GM12891 (cell line): ENCODE measurements at regions not wholly inside any gene's neighbourhood (a gene's known extent, or its start where the extent isn't known, plus 50 kb on each side); places are given as distances from the start of the nearest gene placed in this dataset.
"Not testable (repeated sequence)": the region's sequence is repeated elsewhere in the genome, so short reads cannot be mapped to it uniquely, and the experiment has no call there.

Experiments used
- DNase-seq: peaks from one replicate; pipeline ENCODE4 v3.0.0; 2011; ENCODE audit warnings: low spot score; ENCODE audit not compliant: insufficient read length
- FAIRE-seq: peaks from 2 replicates; lab custom pipeline; 2011; peaks lifted over from hg19 to GRCh38; lab: Jason Lieb, UNC

DNA sequence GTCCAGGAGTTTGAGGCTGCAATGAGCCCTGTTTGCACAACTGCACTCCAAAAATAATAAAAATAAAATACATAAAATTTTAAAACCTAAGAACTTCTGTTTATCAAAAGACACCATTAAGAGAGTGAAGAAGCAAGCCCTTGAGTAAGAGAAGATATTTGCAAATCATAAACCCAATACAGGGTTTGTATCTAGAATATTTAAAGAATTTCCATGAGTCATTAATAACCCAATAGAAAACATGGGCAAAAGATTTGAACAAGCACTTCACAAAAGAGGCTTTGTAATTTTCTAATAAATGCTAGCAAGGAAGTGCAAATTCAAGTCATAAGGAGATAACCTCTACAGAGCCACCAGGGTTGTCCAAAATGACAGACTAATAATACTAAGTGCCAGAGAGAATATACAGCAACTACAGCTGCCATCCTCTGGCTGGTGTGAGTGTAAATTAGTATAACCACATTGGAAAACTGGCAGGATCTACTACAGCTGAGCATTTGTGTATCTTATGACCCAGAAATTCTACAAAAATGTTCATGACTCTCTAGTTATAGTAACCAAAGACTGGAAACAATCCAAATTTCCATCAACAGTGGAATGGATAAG is 133.0 kb upstream of the PLGLB2 start:
- not testable (repeated sequence) for DNase-seq, FAIRE-seq

- FAIRE-seq, DNase-seq: not testable (repeated sequence)
These were observed 128.8 kb upstream of the PLGLB2 start for GRCh38 chr2:87619121-87619520.

DNA sequence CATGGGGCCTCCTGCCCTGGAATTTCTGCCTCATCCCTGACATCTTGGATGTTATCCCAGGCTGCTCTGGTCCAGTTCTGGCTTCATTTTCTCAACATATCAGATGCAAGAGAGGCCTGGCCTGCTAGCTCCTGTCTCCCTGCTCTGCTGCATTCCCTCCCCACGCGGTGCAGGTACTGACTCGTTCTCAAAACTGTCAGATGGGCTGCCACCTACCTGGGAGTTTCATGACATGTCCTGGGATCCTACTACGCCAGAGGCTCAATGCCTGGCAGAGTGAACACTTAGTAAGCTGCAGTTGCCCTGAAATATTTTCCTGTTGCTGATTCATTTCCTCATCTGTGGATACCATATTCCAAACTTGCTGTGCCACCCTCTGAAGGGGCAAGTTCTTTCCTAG is 126.7 kb upstream of the PLGLB2 start:
- not testable (repeated sequence) for DNase-seq, FAIRE-seq

GRCh38 chr2:87622720-87623119 is 125.2 kb upstream of the PLGLB2 start:
- not testable (repeated sequence) for DNase-seq, FAIRE-seq

GRCh38 chr2:87629491-87630458 is 118.1 kb upstream of the PLGLB2 start:
- DNase-seq, FAIRE-seq: not testable (repeated sequence)

DNA sequence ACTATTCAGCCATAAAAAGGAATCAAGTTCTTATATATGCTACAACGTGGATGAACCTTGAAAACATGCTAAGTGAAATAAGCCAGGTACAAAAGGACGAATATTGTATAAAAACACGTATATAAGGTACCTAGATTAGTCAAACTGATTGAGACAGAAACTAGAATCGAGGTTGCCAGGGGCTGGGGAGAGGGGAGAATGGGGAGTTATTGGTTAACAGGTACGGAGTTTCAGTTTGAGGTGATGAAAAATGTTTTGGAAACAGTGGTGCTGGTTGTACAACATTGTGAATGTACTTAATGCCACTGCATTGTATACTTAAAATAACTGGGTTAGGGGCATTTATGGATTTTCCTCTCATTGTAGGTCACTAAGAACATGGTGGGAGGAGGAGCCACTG is 117.0 kb upstream of the PLGLB2 start:
- DNase-seq, FAIRE-seq: not testable (repeated sequence)

- not testable (repeated sequence) for DNase-seq, FAIRE-seq
These were observed 116.5 kb upstream of the PLGLB2 start for GRCh38 chr2:87631402-87631801.

GRCh38 chr2:87633287-87633963 is 114.5 kb upstream of the PLGLB2 start:
- not testable (repeated sequence) for DNase-seq, FAIRE-seq

- DNase-seq, FAIRE-seq: not testable (repeated sequence)
These were observed 113.8 kb upstream of the PLGLB2 start for GRCh38 chr2:87634106-87634505.

- DNase-seq, FAIRE-seq: not testable (repeated sequence)
These were observed 112.8 kb upstream of the PLGLB2 start for GRCh38 chr2:87634971-87635650.

GRCh38 chr2:87636246-87636645 is 111.6 kb upstream of the PLGLB2 start:
- DNase-seq, FAIRE-seq: not testable (repeated sequence)

GRCh38 chr2:87636735-87637134 is 111.2 kb upstream of the PLGLB2 start:
- DNase-seq, FAIRE-seq: not testable (repeated sequence)

GRCh38 chr2:87637249-87637990 is 110.5 kb upstream of the PLGLB2 start:
- DNase-seq, FAIRE-seq: not testable (repeated sequence)

GRCh38 chr2:87638114-87638807 is 109.6 kb upstream of the PLGLB2 start:
- not testable (repeated sequence) for FAIRE-seq, DNase-seq

DNA sequence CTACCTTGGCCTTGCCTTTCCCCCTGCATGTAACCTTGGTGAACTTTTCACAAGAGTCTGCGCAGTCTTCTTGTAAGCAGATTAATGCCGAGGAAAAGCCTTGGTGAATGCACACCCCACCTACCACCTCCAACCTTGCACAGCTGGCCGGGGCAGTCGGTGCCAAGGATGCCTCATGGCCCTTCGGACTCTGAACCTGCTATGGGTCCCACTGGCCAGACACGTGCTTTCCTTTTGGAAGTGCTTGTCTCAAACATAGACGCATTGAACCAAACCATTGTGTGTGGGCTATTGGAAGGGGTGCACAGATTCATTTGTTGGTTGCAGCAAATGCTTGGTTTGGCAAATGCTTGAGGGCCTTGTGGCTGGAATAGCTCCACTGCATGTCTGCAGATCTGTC is 109.0 kb upstream of the PLGLB2 start:
- not testable (repeated sequence) for DNase-seq, FAIRE-seq

DNA sequence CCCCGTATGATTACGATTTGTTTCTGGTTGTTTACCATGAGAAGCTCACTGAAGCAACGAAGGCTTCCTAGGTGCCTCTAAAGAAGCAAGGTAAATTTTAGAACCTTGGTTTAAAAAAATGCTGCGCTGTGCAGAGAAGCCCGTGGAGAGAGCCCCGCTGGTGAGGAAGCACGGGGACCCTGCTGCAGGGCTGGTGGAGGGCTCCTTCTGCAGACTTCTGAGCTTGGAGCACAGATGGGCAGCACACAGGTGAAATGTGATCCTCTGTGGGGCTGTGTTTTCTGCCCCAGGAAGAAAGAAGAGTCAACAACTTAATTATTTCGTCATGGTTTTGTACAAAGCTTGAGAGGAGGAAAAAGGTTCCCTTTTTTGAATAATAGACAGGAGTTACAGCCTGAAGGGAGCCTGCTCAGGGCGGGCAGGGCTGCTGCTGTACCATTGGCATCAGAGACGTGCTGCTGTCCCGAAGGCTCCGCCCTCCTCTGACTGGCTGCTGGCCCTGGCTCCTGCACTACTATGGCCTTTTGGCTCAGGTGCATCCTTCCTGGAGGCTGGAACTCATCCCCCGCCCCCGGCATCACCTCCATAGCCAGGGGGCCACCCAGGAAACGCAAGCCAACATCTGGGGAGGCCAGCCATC is 108.0 kb upstream of the PLGLB2 start:
- not testable (repeated sequence) for FAIRE-seq, DNase-seq

DNA sequence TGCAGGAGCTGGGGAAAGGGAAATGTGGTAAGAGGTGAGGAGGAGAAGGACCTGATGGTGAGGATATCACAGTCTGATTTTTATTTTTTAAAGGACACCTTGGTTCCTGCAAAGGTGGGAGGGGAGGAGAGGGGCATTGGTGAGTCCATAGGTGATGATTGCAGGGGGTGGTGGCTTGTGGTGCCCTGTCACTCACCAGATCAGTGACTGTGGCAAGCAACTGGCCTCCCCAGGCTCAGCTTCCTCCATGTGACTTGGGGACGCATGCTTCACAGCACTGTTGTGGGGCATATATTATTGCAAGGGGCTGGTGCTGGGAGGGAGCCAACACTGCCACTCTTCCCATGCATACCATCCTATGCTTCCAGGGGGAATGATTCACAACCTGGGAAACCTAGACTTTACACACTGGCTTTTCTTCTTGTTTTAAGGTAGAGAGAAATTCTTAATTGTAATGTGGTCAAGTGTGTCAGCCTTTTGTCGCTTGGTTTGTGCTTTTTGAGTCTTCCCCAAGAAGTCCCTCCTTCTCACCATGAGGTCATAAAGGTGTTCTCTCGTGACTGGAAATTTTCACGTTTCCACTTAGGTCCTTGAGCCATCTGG is 106.8 kb upstream of the PLGLB2 start:
- not testable (repeated sequence) for FAIRE-seq

More for the DNA sequence above, 106.8 kb upstream of the PLGLB2 start:
- not testable (repeated sequence) for DNase-seq
